HG02943 (cell line): ENCODE measurements at regions not wholly inside any gene's neighbourhood (a gene's known extent, or its start where the extent isn't known, plus 50 kb on each side); places are given as distances from the start of the nearest gene placed in this dataset.
"Not testable (repeated sequence)": the region's sequence is repeated elsewhere in the genome, so short reads cannot be mapped to it uniquely, and the experiment has no call there.

Experiments
- ATAC-seq: cut with Tn5 transposase; IDR thresholded peaks from one replicate; pipeline ENCODE4 v1.9.1; 2021; ENCODE audit warnings: mild to moderate bottlenecking, low read depth, moderate library complexity; ENCODE audit not compliant: unreplicated experiment

GRCh38 chr2:61679096-61679495, 140.9 kb upstream of the XPO1 start:
- no peak for ATAC-seq

GRCh38 chr2:61677942-61678341, 139.8 kb upstream of the XPO1 start:
- ATAC-seq, result no peak

- no peak for ATAC-seq
These were observed 139.2 kb upstream of the XPO1 start for GRCh38 chr2:61677306-61677705.

- ATAC-seq, result no peak
These were observed 137.0 kb upstream of the XPO1 start for GRCh38 chr2:61675204-61675603.

GRCh38 chr2:61671561-61672315, 133.6 kb upstream of the XPO1 start:
- ATAC-seq, result no peak

- peak; percentile 62 for ATAC-seq
These were observed 132.7 kb upstream of the XPO1 start for GRCh38 chr2:61670591-61671501.

GRCh38 chr2:61664190-61664589, 126.0 kb upstream of the XPO1 start:
- ATAC-seq, result no peak

- no peak for ATAC-seq
These were observed 124.8 kb upstream of the XPO1 start for GRCh38 chr2:61662990-61663389.

- ATAC-seq, result no peak
These were observed 122.6 kb upstream of the XPO1 start for GRCh38 chr2:61660511-61661388.

GRCh38 chr2:61658841-61659780, 121.0 kb upstream of the XPO1 start:
- no peak for ATAC-seq

- ATAC-seq, result not testable (repeated sequence)
These were observed 111.8 kb upstream of the XPO1 start for GRCh38 chr2:61649946-61650345.

GRCh38 chr2:61649021-61649420, 110.9 kb upstream of the XPO1 start:
- ATAC-seq, result no peak

- ATAC-seq, result no peak
These were observed 108.9 kb upstream of the XPO1 start for GRCh38 chr2:61647044-61647443.

- ATAC-seq, result no peak
These were observed 107.8 kb upstream of the XPO1 start for GRCh38 chr2:61645911-61646310.

GRCh38 chr2:61643153-61643552, 105.0 kb upstream of the XPO1 start:
- not testable (repeated sequence) for ATAC-seq

- no peak for ATAC-seq
These were observed 102.2 kb upstream of the XPO1 start for GRCh38 chr2:61640406-61640805.

- ATAC-seq, result no peak
These were observed 101.6 kb upstream of the XPO1 start for GRCh38 chr2:61639721-61640120.

GRCh38 chr2:61636686-61637085, 98.5 kb upstream of the XPO1 start:
- ATAC-seq, result no peak

- ATAC-seq, result no peak
These were observed 96.4 kb upstream of the XPO1 start for GRCh38 chr2:61634512-61634911.

GRCh38 chr2:61633250-61633649, 95.1 kb upstream of the XPO1 start:
- no peak for ATAC-seq
